Epithelial cell of proximal tubule (primary cell): ENCODE measurements at regions not wholly inside any gene's neighbourhood (a gene's known extent, or its start where the extent isn't known, plus 50 kb on each side); places are given as distances from the start of the nearest gene placed in this dataset.
A peak's percentile ranks its signal among the peaks of the same experiment; 100 is the strongest.

ENCODE experiments used
- DNase-seq: peaks from one replicate; pipeline ENCODE4 v3.0.0-alpha.2; 2011; ENCODE audit warnings: low read depth
- H3K4me3 ChIP-seq: 2 replicates; pipeline ENCODE4 v1.5.1; 2011; ENCODE audit warnings: low read depth, mild to moderate bottlenecking, low read length
- TF ChIP-seq, protein P1 (sequence below): conservative IDR thresholded peaks from 2 replicates; pipeline ENCODE4 v1.5.1; 2012; ENCODE audit warnings: low read depth, mild to moderate bottlenecking, low read length

DNA sequence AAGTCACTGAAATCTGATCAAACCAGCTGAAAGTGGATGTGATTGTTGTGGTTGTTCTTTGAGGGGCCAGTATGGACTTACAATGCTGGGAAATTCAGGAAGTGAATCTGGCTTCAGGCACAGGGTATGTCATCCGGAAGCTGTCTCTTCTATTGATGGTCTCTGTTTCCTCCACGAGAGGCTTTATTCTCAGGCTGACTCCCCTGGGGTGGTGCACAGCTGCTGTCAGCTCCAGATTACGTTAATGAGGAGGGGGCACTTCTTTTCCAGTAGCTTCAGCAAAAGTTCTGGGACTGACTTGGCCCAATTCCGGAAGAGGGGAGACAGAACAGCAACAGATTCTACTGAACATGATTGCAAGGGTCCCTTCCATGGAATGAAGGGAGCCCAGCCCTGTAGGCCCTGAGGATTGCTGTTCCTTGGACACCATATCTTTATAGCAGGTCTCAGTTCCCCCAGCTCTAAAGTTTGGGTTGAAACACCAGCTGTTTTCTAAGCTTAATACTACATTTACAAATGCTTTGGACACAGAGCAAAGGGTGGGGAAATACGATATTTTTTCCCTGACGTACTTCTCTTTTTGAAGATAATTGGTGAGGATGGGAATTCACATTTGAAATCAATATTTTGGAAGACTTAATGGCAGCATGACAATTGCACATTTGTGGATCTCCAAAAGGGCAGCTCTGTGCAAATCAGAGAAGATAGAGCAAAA is 400.9 kb downstream of the TSN start:
- TF ChIP-seq, protein P1, sequence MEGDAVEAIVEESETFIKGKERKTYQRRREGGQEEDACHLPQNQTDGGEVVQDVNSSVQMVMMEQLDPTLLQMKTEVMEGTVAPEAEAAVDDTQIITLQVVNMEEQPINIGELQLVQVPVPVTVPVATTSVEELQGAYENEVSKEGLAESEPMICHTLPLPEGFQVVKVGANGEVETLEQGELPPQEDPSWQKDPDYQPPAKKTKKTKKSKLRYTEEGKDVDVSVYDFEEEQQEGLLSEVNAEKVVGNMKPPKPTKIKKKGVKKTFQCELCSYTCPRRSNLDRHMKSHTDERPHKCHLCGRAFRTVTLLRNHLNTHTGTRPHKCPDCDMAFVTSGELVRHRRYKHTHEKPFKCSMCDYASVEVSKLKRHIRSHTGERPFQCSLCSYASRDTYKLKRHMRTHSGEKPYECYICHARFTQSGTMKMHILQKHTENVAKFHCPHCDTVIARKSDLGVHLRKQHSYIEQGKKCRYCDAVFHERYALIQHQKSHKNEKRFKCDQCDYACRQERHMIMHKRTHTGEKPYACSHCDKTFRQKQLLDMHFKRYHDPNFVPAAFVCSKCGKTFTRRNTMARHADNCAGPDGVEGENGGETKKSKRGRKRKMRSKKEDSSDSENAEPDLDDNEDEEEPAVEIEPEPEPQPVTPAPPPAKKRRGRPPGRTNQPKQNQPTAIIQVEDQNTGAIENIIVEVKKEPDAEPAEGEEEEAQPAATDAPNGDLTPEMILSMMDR: no peak
- DNase-seq: no peak
- H3K4me3 ChIP-seq: no peak overlapping the region

DNA sequence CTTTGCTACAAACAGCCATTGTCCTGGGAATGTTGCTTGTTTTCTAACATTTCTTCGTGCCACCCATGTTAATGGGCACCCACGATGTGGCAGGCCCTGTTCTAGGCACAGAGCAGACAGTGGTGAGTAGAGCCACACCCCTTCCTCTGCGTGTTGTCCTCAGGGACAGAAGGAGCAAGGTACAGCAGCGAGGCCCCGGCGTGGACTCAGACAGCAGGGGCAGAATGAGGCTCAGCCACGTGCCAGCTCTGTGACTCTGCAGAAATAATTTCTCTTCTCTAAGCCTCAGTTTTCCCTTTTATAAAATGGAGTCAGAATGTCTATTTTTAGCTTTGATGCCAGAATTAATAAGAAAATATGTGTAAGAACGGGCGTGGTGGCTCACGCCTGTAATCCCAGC is 401.7 kb downstream of the TSN start:
- H3K4me3 ChIP-seq: no peak overlapping the region
- TF ChIP-seq, protein P1: no peak
- DNase-seq: no peak

DNA sequence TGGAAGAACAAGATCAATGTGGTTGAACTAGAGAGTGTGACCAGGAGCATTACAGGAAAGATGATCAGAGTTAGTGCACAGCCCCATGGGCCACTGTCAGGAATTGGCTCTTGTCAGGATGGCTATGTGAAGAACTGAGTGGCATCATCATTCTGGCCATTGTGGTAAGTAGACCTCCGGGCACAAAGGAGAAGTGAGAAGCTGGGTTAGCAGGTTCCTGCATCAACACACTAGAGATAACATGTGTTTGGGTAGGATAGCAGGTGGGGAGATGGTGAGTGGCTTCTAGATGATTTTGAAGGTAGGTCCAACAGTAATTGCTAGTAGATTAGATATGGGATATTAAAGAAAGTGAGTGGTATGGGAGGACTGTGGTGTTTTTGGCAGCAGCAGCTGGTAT is 408.2 kb downstream of the TSN start:
- DNase-seq: no peak
- TF ChIP-seq, protein P1: no peak
- no peak overlapping the region for H3K4me3 ChIP-seq

DNA sequence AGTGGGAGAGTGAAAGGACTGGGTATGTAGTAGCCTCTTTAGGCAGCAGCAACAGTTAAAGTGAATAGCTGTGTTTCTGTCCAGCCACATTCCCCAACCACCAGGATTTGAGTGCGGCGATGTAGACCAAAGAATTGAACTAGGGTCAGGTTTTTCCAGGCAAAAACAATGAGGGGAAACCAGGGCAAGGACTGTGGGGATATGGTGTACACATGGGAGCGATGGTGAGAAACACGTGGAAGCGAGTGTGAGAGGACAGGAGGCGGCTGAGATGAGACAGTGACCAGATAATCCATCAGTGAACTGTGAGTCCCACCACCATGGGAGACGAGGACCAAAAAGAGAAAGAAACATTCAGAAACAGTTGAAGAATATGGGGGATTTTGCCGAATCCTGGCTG is 409.5 kb downstream of the TSN start:
- H3K4me3 ChIP-seq: no peak overlapping the region
- no peak for DNase-seq
- TF ChIP-seq, protein P1: no peak

DNA sequence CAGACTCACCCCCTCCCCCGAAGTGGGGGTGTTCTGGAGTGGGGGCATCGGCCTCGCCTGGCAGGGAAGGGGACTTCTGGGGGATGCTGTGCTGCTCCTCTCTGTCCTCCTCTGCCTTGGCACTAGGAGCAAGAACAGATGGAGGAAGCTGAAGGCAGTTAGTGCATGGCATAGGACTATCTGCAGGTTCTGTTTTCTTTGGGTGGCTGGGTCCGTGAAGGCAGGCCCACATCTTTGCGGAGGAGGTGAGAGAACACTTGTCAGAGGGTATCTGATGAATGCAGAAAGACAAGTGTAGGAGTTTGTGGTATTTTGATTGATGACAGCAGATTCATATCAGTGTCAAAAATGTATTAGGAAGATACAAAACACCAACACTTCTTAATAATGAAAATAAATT is 411.4 kb downstream of the TSN start:
- TF ChIP-seq, protein P1: no peak

DNA sequence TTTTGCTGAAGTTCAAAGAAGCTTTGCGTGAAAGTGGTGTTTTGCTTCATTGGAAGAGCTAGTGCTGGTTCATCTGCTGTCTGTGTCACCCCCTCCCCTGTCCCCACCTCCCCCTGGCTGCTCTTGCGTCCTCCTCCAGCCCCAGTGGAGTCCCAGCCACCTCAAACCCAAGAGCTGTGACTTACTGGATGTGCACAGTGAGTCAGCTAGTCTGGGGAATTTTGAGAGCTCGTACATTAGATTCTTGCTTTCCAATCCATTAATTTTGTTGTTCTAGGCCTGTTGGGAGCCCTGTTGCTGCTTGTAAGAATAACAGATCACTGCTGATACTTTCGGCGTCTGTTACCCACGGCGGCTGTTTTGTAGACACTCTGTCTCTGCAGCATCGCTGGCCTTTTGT is 412.1 kb downstream of the TSN start:
- H3K4me3 ChIP-seq: no peak overlapping the region
- DNase-seq: peak; percentile 83

More for the DNA sequence above, 411.4 kb downstream of the TSN start:
- no peak overlapping the region for H3K4me3 ChIP-seq
- DNase-seq: no peak

More for the DNA sequence above, 412.1 kb downstream of the TSN start:
- TF ChIP-seq, protein P1: no peak
